ENCODE measurements at regions not wholly inside any gene's neighbourhood (a gene's known extent, or its start where the extent isn't known, plus 50 kb on each side); places are given as distances from the start of the nearest gene placed in this dataset.

DNA sequence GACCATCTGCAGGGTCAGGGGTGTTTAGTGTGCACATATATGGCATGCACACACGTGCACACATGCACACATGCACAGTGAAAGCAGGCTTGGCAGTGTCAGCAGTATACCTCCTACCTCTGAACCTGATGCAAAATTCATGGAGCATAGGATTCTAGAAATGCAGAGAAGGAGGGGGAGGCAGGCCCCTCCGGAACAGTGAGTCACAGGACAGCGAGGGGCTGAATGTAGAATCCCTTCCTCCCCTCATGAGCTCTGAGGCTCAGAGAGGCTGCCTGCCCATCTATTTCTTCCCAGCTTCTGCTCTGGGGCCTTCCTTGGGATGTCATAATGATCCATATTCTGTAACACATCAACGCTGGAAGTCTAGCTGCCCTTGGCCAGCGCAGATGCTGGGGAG, 66.7 kb upstream of the NECTIN1 start:
- H3K4me1 ChIP-seq (ENCODE audit: insufficient read depth), result peaks cover 46% of the 10 kb centered on the region
- no peak overlapping the region for H3K4me3 ChIP-seq
- H3F3A ChIP-seq (replicated peaks; ENCODE audit: low read depth), result 0 out of 2 replicates have a peak, but pooled peaks cover 3% of the 10 kb centered on the region
- peaks cover 17% of the 10 kb centered on the region; the same call in 1 of the 2 replicates for H3K27me3 ChIP-seq (ENCODE audit: insufficient read depth)
- H3K4me2 ChIP-seq, result peak overlapping the region; percentile 73
- no peaks in the 10 kb centered on the region for H4K20me1 ChIP-seq (replicated peaks; ENCODE audit: insufficient read depth)
- H3K36me3 Mint-ChIP-seq (ENCODE audit: low read depth), result no peaks in the 10 kb centered on the region
- H2AFZ ChIP-seq, result no peak overlapping the region
- TF ChIP-seq NANOG (IDR thresholded peaks at IDR 0.05; ENCODE audit: borderline replicate concordance), result no peak
- TF ChIP-seq, protein P1, sequence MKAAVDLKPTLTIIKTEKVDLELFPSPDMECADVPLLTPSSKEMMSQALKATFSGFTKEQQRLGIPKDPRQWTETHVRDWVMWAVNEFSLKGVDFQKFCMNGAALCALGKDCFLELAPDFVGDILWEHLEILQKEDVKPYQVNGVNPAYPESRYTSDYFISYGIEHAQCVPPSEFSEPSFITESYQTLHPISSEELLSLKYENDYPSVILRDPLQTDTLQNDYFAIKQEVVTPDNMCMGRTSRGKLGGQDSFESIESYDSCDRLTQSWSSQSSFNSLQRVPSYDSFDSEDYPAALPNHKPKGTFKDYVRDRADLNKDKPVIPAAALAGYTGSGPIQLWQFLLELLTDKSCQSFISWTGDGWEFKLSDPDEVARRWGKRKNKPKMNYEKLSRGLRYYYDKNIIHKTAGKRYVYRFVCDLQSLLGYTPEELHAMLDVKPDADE (IDR thresholded peaks at IDR 0.05), result no peak
- TF ChIP-seq CREB1 (CRISPR knock-in tag; IDR thresholded peaks at IDR 0.05; ENCODE audit: low read depth), result no peak
- no peak for TF ChIP-seq STAT1 (IDR thresholded peaks at IDR 0.05; ENCODE audit: unreplicated experiment)
- TF ChIP-seq EZH2 (IDR thresholded peaks at IDR 0.05; ENCODE audit: low read depth, unreplicated experiment), result no peak
- TF ChIP-seq, protein P2, sequence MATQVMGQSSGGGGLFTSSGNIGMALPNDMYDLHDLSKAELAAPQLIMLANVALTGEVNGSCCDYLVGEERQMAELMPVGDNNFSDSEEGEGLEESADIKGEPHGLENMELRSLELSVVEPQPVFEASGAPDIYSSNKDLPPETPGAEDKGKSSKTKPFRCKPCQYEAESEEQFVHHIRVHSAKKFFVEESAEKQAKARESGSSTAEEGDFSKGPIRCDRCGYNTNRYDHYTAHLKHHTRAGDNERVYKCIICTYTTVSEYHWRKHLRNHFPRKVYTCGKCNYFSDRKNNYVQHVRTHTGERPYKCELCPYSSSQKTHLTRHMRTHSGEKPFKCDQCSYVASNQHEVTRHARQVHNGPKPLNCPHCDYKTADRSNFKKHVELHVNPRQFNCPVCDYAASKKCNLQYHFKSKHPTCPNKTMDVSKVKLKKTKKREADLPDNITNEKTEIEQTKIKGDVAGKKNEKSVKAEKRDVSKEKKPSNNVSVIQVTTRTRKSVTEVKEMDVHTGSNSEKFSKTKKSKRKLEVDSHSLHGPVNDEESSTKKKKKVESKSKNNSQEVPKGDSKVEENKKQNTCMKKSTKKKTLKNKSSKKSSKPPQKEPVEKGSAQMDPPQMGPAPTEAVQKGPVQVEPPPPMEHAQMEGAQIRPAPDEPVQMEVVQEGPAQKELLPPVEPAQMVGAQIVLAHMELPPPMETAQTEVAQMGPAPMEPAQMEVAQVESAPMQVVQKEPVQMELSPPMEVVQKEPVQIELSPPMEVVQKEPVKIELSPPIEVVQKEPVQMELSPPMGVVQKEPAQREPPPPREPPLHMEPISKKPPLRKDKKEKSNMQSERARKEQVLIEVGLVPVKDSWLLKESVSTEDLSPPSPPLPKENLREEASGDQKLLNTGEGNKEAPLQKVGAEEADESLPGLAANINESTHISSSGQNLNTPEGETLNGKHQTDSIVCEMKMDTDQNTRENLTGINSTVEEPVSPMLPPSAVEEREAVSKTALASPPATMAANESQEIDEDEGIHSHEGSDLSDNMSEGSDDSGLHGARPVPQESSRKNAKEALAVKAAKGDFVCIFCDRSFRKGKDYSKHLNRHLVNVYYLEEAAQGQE (IDR thresholded peaks at IDR 0.05; ENCODE audit: unreplicated experiment), result no peak
- no peak for TF ChIP-seq EZH2phosphoT487 (IDR thresholded peaks at IDR 0.05; ENCODE audit: unreplicated experiment)
- no peak for TF ChIP-seq CTCF (conservative IDR thresholded peaks at IDR 0.05; ENCODE audit: low read depth in 2 of 2)
- TF ChIP-seq ZNF114 (CRISPR knock-in tag; IDR thresholded peaks at IDR 0.05), result no peak
- no peak for TF ChIP-seq ZNF462 (CRISPR knock-in tag; IDR thresholded peaks at IDR 0.05)
- TF ChIP-seq ZNF331 (CRISPR knock-in tag; IDR thresholded peaks at IDR 0.05; ENCODE audit: low read depth), result no peak
- TF ChIP-seq POLR2AphosphoS5 (IDR thresholded peaks at IDR 0.05; ENCODE audit: low read depth), result no peak
- no peak for TF ChIP-seq JUNB (IDR thresholded peaks at IDR 0.05; ENCODE audit: unreplicated experiment)
- H3K27me3 Mint-ChIP-seq (ENCODE audit: insufficient read depth, low read depth, poor library complexity), result peaks cover 49% of the 10 kb centered on the region
- no peaks in the 10 kb centered on the region for H3K36me3 ChIP-seq (ENCODE audit: insufficient read depth)
- no peak overlapping the region for H3K4me3 Mint-ChIP-seq
- peaks cover 66% of the 10 kb centered on the region for H3K4me1 Mint-ChIP-seq
- H3K79me2 ChIP-seq (replicated peaks; ENCODE audit: insufficient read depth), result no peaks in the 10 kb centered on the region
- no peaks in the 10 kb centered on the region for H3K9me2 ChIP-seq (ENCODE audit: insufficient read depth)
- DNase-seq (ENCODE audit: low spot score) (no peak), ATAC-seq (no peak)
- H3K9me3 Mint-ChIP-seq, result no peaks in the 10 kb centered on the region
- no peak overlapping the region for H3K27ac Mint-ChIP-seq
- no peak overlapping the region for H3K27ac ChIP-seq (ENCODE audit: low read depth)
